Fibroblast of upper back skin (primary cell): ENCODE measurements at regions not wholly inside any gene's neighbourhood (a gene's known extent, or its start where the extent isn't known, plus 50 kb on each side); places are given as distances from the start of the nearest gene placed in this dataset.
"Not testable (repeated sequence)": the region's sequence is repeated elsewhere in the genome, so short reads cannot be mapped to it uniquely, and the experiment has no call there.

Experiments used
- DNase-seq: peaks from one replicate; pipeline ENCODE4 v3.0.0-alpha.2; 2013

- DNase-seq: no peak
Observed at GRCh38 chr16:65752522-65752844, 614.0 kb upstream of the CDH5 start.

- DNase-seq: no peak
Observed at GRCh38 chr16:65751622-65752521, 614.6 kb upstream of the CDH5 start.

- no peak for DNase-seq
Observed at GRCh38 chr16:65749506-65749905, 617.0 kb upstream of the CDH5 start.

GRCh38 chr16:65746941-65747340, 619.5 kb upstream of the CDH5 start:
- DNase-seq: no peak

GRCh38 chr16:65745201-65745708, 621.2 kb upstream of the CDH5 start:
- no peak for DNase-seq

- no peak for DNase-seq
Observed at GRCh38 chr16:65744401-65744800, 622.1 kb upstream of the CDH5 start.

- no peak for DNase-seq
Observed at GRCh38 chr16:65743558-65743957, 621.7 kb upstream of the CDH11 start.

- DNase-seq: peak; percentile 8
Observed at GRCh38 chr16:65740711-65741110, 618.8 kb upstream of the CDH11 start.

GRCh38 chr16:65739518-65739917, 617.7 kb upstream of the CDH11 start:
- no peak for DNase-seq

- peak; percentile 5 for DNase-seq
Observed at GRCh38 chr16:65737831-65738230, 616.0 kb upstream of the CDH11 start.

- DNase-seq: not testable (repeated sequence)
Observed at GRCh38 chr16:65735615-65736014, 613.8 kb upstream of the CDH11 start.

- DNase-seq: no peak
Observed at GRCh38 chr16:65733721-65734120, 611.9 kb upstream of the CDH11 start.

GRCh38 chr16:65731833-65732232, 610.0 kb upstream of the CDH11 start:
- peak; percentile 52 for DNase-seq

GRCh38 chr16:65728652-65729051, 606.8 kb upstream of the CDH11 start:
- no peak for DNase-seq

- no peak for DNase-seq
Observed at GRCh38 chr16:65728167-65728566, 606.3 kb upstream of the CDH11 start.

GRCh38 chr16:65727534-65728137, 605.8 kb upstream of the CDH11 start:
- no peak for DNase-seq

GRCh38 chr16:65725156-65725845, 603.4 kb upstream of the CDH11 start:
- DNase-seq: peak; percentile 49

GRCh38 chr16:65722429-65722828, 600.6 kb upstream of the CDH11 start:
- DNase-seq: no peak

- DNase-seq: no peak
Observed at GRCh38 chr16:65717846-65718245, 596.0 kb upstream of the CDH11 start.

- DNase-seq: peak; percentile 88
Observed at GRCh38 chr16:65716737-65717700, 595.2 kb upstream of the CDH11 start.

GRCh38 chr16:65713181-65713808, 591.4 kb upstream of the CDH11 start:
- no peak for DNase-seq

- DNase-seq: no peak
Observed at GRCh38 chr16:65710107-65710506, 588.2 kb upstream of the CDH11 start.
